DOHH2 (cell line): ENCODE measurements at regions not wholly inside any gene's neighbourhood (a gene's known extent, or its start where the extent isn't known, plus 50 kb on each side); places are given as distances from the start of the nearest gene placed in this dataset.

Experiments
- H3F3A ChIP-seq: fragments of 200-600 bp; sonication (generic), shearing (Covaris generic); 2 replicates; pipeline ENCODE4 v1.6.0; 2016; ENCODE audit warnings: antibody characterized with exemption, mild to moderate bottlenecking; ENCODE audit not compliant: control insufficient read depth, insufficient read depth
- H3K27ac ChIP-seq: fragments of 200-600 bp; sonication (generic); 2 replicates; pipeline ENCODE4 v1.5.1; 2014; ENCODE audit warnings: low read depth, mild to moderate bottlenecking, low read length, moderate library complexity
- H3K27me3 ChIP-seq: fragments of 200-600 bp; sonication (generic); 2 replicates; pipeline ENCODE4 v1.6.1; 2014; ENCODE audit warnings: mild to moderate bottlenecking, low read length, mixed read lengths; ENCODE audit not compliant: control insufficient read depth
- H3K36me3 ChIP-seq: fragments of 200-600 bp; sonication (generic); 2 replicates; pipeline ENCODE4 v1.6.1; 2014; ENCODE audit warnings: mild to moderate bottlenecking, low read length, moderate library complexity, mixed read lengths; ENCODE audit not compliant: control insufficient read depth
- H3K4me1 ChIP-seq: fragments of 200-600 bp; sonication (generic); 2 replicates; pipeline ENCODE4 v1.6.1; 2014; ENCODE audit warnings: mild to moderate bottlenecking, low read length, mixed read lengths; ENCODE audit not compliant: control insufficient read depth
- H3K4me2 ChIP-seq: fragments of 200-600 bp; sonication (generic); 2 replicates; pipeline ENCODE4 v1.6.0; 2014; ENCODE audit warnings: mild to moderate bottlenecking, low read length, moderate library complexity
- H3K4me3 ChIP-seq: fragments of 200-600 bp; sonication (generic); 2 replicates; pipeline ENCODE4 v1.5.1; 2014; ENCODE audit warnings: mild to moderate bottlenecking, low read length, mixed read lengths
- H3K79me2 ChIP-seq: fragments of 200-600 bp; sonication (generic); 2 replicates; pipeline ENCODE4 v1.6.1; 2014; ENCODE audit warnings: mild to moderate bottlenecking, low read length, mixed read lengths; ENCODE audit not compliant: control insufficient read depth
- H3K9me2 ChIP-seq: fragments of 200-600 bp; sonication (generic); replicated peaks from 2 replicates; pipeline ENCODE4 v1.6.1; 2014; ENCODE audit warnings: mild to moderate bottlenecking, low read length, mixed read lengths; ENCODE audit not compliant: control insufficient read depth
- H3K9me3 ChIP-seq: fragments of 200-600 bp; sonication (generic); 2 replicates; pipeline ENCODE4 v1.6.1; 2014; ENCODE audit warnings: antibody characterized with exemption, low read length, mixed read lengths; ENCODE audit not compliant: control insufficient read depth, insufficient read depth
- H4K20me1 ChIP-seq: fragments of 200-600 bp; sonication (generic); 2 replicates; pipeline ENCODE4 v1.6.0; 2014; ENCODE audit warnings: low read depth, mild to moderate bottlenecking, antibody characterized with exemption, low read length, moderate library complexity; ENCODE audit not compliant: control insufficient read depth, insufficient read depth
- EZH2phosphoT487 ChIP-seq: fragments of 200-600 bp; sonication (generic); IDR thresholded peaks from 2 replicates; pipeline ENCODE4 v1.6.1; 2017; ENCODE audit warnings: borderline replicate concordance, mild to moderate bottlenecking, antibody characterized with exemption, low read length, moderate library complexity, mixed read lengths
- TF ChIP-seq, protein P1 (sequence below): fragments of 200-600 bp; sonication (generic); IDR thresholded peaks from one replicate; pipeline ENCODE4 v1.5.1; 2014; ENCODE audit warnings: antibody characterized with exemption, mild to moderate bottlenecking, low read depth, low read length; ENCODE audit not compliant: poor library complexity, severe bottlenecking

DNA sequence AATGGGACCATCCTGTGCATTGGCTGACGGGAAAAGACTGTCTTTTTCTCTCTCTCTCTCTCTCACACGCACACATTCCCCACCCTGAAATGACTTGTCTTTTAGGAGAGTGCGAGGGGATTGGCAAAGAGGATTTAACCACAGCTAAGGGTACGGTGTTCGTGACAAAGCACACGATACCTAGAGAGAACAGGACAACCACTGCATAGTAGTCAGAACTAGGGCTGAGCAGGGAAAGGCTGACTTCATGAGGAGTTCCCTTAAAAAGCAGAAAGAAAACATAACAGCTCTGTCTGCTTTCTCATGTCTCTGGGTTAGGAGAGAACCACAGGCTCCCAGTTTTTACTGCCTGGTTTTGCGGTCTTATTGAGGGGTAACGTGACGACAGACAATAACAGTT is 742.8 kb upstream of the SOX9 start:
- no peak overlapping the region for H3K27ac ChIP-seq
- no peaks in the 10 kb centered on the region for H4K20me1 ChIP-seq
- no peaks in the 10 kb centered on the region for H3K9me3 ChIP-seq
- H3F3A ChIP-seq: no peaks in the 10 kb centered on the region
- no peaks in the 10 kb centered on the region for H3K27me3 ChIP-seq
- H3K4me3 ChIP-seq: no peak overlapping the region
- no peak overlapping the region for H3K4me2 ChIP-seq
- H3K79me2 ChIP-seq: no peaks in the 10 kb centered on the region
- no peaks in the 10 kb centered on the region for H3K36me3 ChIP-seq
- no peaks in the 10 kb centered on the region for H3K4me1 ChIP-seq
- no peaks in the 10 kb centered on the region for H3K9me2 ChIP-seq
- TF ChIP-seq, protein P1, sequence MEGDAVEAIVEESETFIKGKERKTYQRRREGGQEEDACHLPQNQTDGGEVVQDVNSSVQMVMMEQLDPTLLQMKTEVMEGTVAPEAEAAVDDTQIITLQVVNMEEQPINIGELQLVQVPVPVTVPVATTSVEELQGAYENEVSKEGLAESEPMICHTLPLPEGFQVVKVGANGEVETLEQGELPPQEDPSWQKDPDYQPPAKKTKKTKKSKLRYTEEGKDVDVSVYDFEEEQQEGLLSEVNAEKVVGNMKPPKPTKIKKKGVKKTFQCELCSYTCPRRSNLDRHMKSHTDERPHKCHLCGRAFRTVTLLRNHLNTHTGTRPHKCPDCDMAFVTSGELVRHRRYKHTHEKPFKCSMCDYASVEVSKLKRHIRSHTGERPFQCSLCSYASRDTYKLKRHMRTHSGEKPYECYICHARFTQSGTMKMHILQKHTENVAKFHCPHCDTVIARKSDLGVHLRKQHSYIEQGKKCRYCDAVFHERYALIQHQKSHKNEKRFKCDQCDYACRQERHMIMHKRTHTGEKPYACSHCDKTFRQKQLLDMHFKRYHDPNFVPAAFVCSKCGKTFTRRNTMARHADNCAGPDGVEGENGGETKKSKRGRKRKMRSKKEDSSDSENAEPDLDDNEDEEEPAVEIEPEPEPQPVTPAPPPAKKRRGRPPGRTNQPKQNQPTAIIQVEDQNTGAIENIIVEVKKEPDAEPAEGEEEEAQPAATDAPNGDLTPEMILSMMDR: no peak
- TF ChIP-seq EZH2phosphoT487: no peak

DNA sequence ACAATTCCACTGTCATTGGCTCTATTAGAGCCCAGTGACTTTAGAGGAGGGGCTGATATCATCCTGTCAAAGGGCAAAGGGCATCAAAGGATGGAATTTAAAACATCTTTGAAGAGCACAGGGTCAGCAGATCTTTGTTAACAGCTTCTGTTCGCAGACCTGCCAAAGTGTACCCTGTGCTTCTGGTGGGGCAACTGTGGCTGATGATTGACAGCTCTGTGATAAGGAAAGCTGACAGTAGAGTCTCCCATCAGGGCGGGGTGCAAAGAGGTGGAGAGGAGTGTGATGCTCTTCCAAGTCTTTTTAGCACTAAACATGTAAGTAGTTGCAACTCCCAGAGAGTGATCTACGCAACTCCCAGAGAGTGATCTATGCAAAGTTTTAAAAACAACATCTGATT is 742.1 kb upstream of the SOX9 start:
- Histone ChIP-seq H3K4me3 (no peak overlapping the region), H3K27me3 (no peaks in the 10 kb centered on the region), H3F3A (no peaks in the 10 kb centered on the region), H3K36me3 (no peaks in the 10 kb centered on the region), H4K20me1 (no peaks in the 10 kb centered on the region), H3K27ac (no peak overlapping the region), H3K79me2 (no peaks in the 10 kb centered on the region), H3K4me2 (no peak overlapping the region), H3K9me2 (no peaks in the 10 kb centered on the region), H3K4me1 (no peaks in the 10 kb centered on the region), H3K9me3 (no peaks in the 10 kb centered on the region)
- TF ChIP-seq EZH2phosphoT487: no peak
- TF ChIP-seq, protein P1: no peak

DNA sequence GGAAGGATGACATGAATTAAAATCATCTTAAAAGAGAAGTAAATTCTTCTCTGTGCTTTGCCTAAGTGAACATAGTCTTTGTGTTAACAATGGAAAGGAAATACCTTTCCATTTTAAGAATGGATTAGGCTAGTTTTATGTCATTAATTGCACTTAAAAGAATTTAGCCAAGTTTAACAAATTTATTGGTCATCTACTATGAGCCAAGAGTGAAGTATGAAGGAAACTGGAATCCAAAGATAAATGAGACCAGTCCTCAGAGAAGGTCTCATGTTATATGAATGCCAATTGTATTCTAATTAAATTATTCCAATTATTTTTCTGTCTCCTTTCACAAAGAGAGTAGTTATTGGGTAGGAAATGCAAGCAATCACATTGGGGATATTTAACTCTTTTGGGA is 741.3 kb upstream of the SOX9 start:
- no peak overlapping the region for H3K27ac ChIP-seq
- H3K36me3 ChIP-seq: no peaks in the 10 kb centered on the region

More for the DNA sequence above, 741.3 kb upstream of the SOX9 start:
- no peaks in the 10 kb centered on the region for H3K9me2 ChIP-seq
- H3K27me3 ChIP-seq: no peaks in the 10 kb centered on the region
- H3K4me2 ChIP-seq: no peak overlapping the region
- H3K9me3 ChIP-seq: no peaks in the 10 kb centered on the region
- no peaks in the 10 kb centered on the region for H4K20me1 ChIP-seq
- no peaks in the 10 kb centered on the region for H3K4me1 ChIP-seq
- no peak for TF ChIP-seq EZH2phosphoT487
- TF ChIP-seq, protein P1: no peak
- H3K4me3 ChIP-seq: no peak overlapping the region
- no peaks in the 10 kb centered on the region for H3F3A ChIP-seq
- H3K79me2 ChIP-seq: no peaks in the 10 kb centered on the region
